ENCODE measurements at regions not wholly inside any gene's neighbourhood (a gene's known extent, or its start where the extent isn't known, plus 50 kb on each side); places are given as distances from the start of the nearest gene placed in this dataset.
"Not testable (repeated sequence)": the region's sequence is repeated elsewhere in the genome, so short reads cannot be mapped to it uniquely, and the experiment has no call there.

- DNase-seq: not testable (repeated sequence)
These were observed 50.4 kb upstream of the B3GAT2 start for GRCh38 chr6:71007298-71007697.

- DNase-seq: peak in 2 of 58 donors; percentile 6 to 12
These were observed 55.1 kb upstream of the B3GAT2 start for GRCh38 chr6:71011871-71012371.

GRCh38 chr6:71012866-71013469, 56.1 kb upstream of the B3GAT2 start:
- peak in 12 of 58 donors; percentile 6 to 41 (median 16) for DNase-seq

GRCh38 chr6:71015392-71015791, 58.5 kb upstream of the B3GAT2 start:
- no peak for DNase-seq

- DNase-seq: peak in 29 of 58 donors; percentile 11 to 78 (median 44)
These were observed 71.5 kb upstream of the B3GAT2 start for GRCh38 chr6:71028236-71028876.

GRCh38 chr6:71028877-71029252, 72.0 kb upstream of the B3GAT2 start:
- DNase-seq: no peak

GRCh38 chr6:71029555-71029954, 72.7 kb upstream of the B3GAT2 start:
- no peak for DNase-seq

- no peak for DNase-seq
These were observed 75.1 kb upstream of the B3GAT2 start for GRCh38 chr6:71031912-71032311.

GRCh38 chr6:71033171-71033570, 76.3 kb upstream of the B3GAT2 start:
- no peak for DNase-seq

- no peak for DNase-seq
These were observed 77.0 kb upstream of the B3GAT2 start for GRCh38 chr6:71033890-71034289.

- DNase-seq: peak in 9 of 58 donors; percentile 13 to 56 (median 30)
These were observed 77.9 kb upstream of the B3GAT2 start for GRCh38 chr6:71034563-71035345.

GRCh38 chr6:71035871-71036270, 79.0 kb upstream of the B3GAT2 start:
- no peak for DNase-seq

- no peak for DNase-seq
These were observed 82.0 kb upstream of the B3GAT2 start for GRCh38 chr6:71038711-71039344.

GRCh38 chr6:71040043-71040442, 83.2 kb upstream of the B3GAT2 start:
- peak in 9 of 58 donors; percentile 3 to 18 (median 10) for DNase-seq

- DNase-seq: no peak
These were observed 84.0 kb upstream of the B3GAT2 start for GRCh38 chr6:71040841-71041240.

- no peak for DNase-seq
These were observed 87.0 kb upstream of the B3GAT2 start for GRCh38 chr6:71043902-71044301.

GRCh38 chr6:71044753-71045152, 87.9 kb upstream of the B3GAT2 start:
- DNase-seq: no peak

GRCh38 chr6:71045296-71045695, 88.4 kb upstream of the B3GAT2 start:
- no peak for DNase-seq

GRCh38 chr6:71047417-71047816, 90.6 kb upstream of the B3GAT2 start:
- no peak for DNase-seq

GRCh38 chr6:71048320-71049164, 91.7 kb upstream of the B3GAT2 start:
- DNase-seq: no peak
